A673 (cell line): ENCODE measurements at regions not wholly inside any gene's neighbourhood (a gene's known extent, or its start where the extent isn't known, plus 50 kb on each side); places are given as distances from the start of the nearest gene placed in this dataset.

Experiments
- BruUV-seq: library from RNA; stranded (reverse); fragments of 400-500 nt; replicated peaks from 2 replicates; lab custom pipeline; 2021; lab: Mats Ljungman, UMichigan
- CTCF ChIA-PET: fragments of 300-600 bp; sonication (Branson Sonifier 250); formaldehyde crosslinking; loops from one replicate; lab custom pipeline; 2022; ENCODE audit warnings: antibody characterized with exemption; lab: Charles Lee
- POLR2A ChIA-PET: fragments of 300-600 bp; sonication (Branson Sonifier 250); formaldehyde crosslinking; loops from one replicate; lab custom pipeline; 2022; ENCODE audit warnings: antibody characterized with exemption; ENCODE audit not compliant: low non-redundant PET; lab: Charles Lee
- DNase-seq: peaks from one replicate; pipeline ENCODE4 v3.0.0-alpha.2; 2015; ENCODE audit warnings: low spot score
- H3K27ac ChIP-seq: fragments of 200-600 bp; sonication (generic); 2 replicates; pipeline ENCODE4 v1.5.1; 2016; ENCODE audit warnings: mixed run types, low read depth, mild to moderate bottlenecking, mixed read lengths, antibody characterized with exemption, low read length; ENCODE audit not compliant: poor library complexity, severe bottlenecking
- H3K27me3 ChIP-seq: fragments of 200-600 bp; sonication (generic); replicated peaks from 2 replicates; pipeline ENCODE4 v1.6.1; 2017; ENCODE audit warnings: mixed run types, low read depth, mild to moderate bottlenecking, mixed read lengths, antibody characterized with exemption, low read length; ENCODE audit not compliant: insufficient read depth, poor library complexity
- H3K36me3 ChIP-seq: fragments of 200-600 bp; sonication (generic); 2 replicates; pipeline ENCODE4 v1.6.1; 2016; ENCODE audit warnings: mixed run types, mild to moderate bottlenecking, mixed read lengths, antibody characterized with exemption, low read length; ENCODE audit not compliant: insufficient read depth, poor library complexity, severe bottlenecking
- H3K4me1 ChIP-seq: fragments of 200-600 bp; sonication (generic); 2 replicates; pipeline ENCODE4 v1.6.1; 2017; ENCODE audit warnings: mixed run types, mild to moderate bottlenecking, mixed read lengths, antibody characterized with exemption, low read length; ENCODE audit not compliant: insufficient read depth, poor library complexity, severe bottlenecking
- H3K4me3 ChIP-seq: fragments of 200-600 bp; sonication (generic); 2 replicates; pipeline ENCODE4 v1.5.1; 2016; ENCODE audit warnings: low read depth, mixed run types, mild to moderate bottlenecking, mixed read lengths, low read length; ENCODE audit not compliant: poor library complexity, severe bottlenecking
- H3K9me3 ChIP-seq: fragments of 200-600 bp; sonication (generic); 2 replicates; pipeline ENCODE4 v1.6.1; 2016; ENCODE audit warnings: mixed run types, low read depth, mild to moderate bottlenecking, mixed read lengths, antibody characterized with exemption, low read length; ENCODE audit not compliant: poor library complexity, severe bottlenecking
- EZH2 ChIP-seq: fragments of 200-600 bp; sonication (generic); IDR thresholded peaks from 2 replicates; pipeline ENCODE4 v1.6.1; 2017; ENCODE audit warnings: borderline replicate concordance, low read depth, mild to moderate bottlenecking, mixed read lengths, antibody characterized with exemption, low read length; ENCODE audit not compliant: poor library complexity, severe bottlenecking
- intact Hi-C: fragments of 100-400 bp; cut with micrococcal nuclease; formaldehyde crosslinking; loops from one replicate; pipeline ENCODE4 v1.10.0; 2022; ENCODE audit not compliant: unreplicated experiment
- TF ChIP-seq, protein P1 (sequence below): fragments of 300-800, 200-600 bp; sonication (generic); conservative IDR thresholded peaks from 2 replicates; pipeline ENCODE4 v1.5.1; 2017; ENCODE audit warnings: low read depth, mild to moderate bottlenecking, antibody characterized with exemption, low read length, moderate library complexity, mixed read lengths

DNA sequence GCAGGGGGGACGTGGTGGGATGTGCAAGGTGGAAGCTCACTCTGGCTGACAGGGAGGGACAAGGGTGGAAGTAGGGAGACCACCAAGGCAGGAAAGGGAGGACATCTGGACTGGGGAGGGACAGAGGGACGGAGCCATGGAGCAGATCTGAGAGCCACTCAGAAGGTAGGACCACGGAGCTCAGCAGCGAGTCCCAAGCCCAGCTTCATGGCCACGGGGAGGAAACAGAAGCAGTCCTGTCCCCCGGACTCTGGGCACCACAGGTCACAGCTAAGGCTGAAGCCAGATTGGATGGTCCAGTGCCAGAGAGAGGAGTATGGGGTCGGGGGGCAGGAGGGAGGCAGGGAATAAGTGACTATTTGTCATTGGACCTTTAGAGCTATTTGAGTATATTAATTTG is 220.1 kb downstream of the TBC1D2B start:
- Histone ChIP-seq H3K27ac (no peak overlapping the region), H3K9me3 (no peaks in the 10 kb centered on the region), H3K4me3 (no peak overlapping the region), H3K27me3 (no peaks in the 10 kb centered on the region), H3K4me1 (peaks cover 2% of the 10 kb centered on the region), H3K36me3 (no peaks in the 10 kb centered on the region)
- BruUV-seq = no TSS peak
- TF ChIP-seq EZH2 = no peak
- TF ChIP-seq, protein P1, sequence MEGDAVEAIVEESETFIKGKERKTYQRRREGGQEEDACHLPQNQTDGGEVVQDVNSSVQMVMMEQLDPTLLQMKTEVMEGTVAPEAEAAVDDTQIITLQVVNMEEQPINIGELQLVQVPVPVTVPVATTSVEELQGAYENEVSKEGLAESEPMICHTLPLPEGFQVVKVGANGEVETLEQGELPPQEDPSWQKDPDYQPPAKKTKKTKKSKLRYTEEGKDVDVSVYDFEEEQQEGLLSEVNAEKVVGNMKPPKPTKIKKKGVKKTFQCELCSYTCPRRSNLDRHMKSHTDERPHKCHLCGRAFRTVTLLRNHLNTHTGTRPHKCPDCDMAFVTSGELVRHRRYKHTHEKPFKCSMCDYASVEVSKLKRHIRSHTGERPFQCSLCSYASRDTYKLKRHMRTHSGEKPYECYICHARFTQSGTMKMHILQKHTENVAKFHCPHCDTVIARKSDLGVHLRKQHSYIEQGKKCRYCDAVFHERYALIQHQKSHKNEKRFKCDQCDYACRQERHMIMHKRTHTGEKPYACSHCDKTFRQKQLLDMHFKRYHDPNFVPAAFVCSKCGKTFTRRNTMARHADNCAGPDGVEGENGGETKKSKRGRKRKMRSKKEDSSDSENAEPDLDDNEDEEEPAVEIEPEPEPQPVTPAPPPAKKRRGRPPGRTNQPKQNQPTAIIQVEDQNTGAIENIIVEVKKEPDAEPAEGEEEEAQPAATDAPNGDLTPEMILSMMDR = no peak
- DNase-seq = no peak
- CTCF ChIA-PET = no interaction called here
- intact Hi-C loops = no loop called here
- POLR2A ChIA-PET = no interaction called here

DNA sequence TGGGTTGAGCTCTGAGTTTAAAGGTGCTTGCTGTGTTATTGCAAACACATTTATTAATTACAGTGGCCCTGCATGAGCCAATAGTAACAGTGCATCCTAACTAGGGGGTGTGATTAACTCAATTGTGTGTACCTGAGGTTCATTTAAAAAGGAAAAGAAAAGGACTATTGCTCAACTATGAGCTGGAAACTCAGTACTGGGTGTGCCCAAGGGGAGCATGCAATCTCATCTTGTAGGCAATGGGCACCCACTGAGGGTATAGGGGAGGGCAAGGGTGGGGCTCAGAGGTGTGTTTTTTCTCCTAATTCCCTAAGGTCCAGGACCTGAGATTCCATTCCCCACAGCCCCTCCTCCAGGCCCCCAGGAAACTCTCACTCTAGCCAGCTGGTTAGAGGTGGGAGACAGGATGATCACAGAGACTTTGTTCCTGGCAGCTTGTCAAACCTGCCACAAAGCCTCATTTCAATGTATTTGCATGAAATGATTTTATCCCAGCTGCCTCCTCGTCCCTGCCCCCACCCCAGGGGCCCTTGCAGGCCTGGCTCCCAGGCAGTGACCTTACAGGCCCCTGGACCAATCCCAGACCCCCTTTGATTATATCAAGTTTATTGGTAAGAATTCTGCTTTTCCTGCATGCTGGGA is 220.7 kb downstream of the TBC1D2B start:
- ChIA-PET POLR2A (no interaction called here), CTCF (interaction anchor here (0.6 kb wide), 1 partner anchor 830 kb away, joined by 3 read pairs; no protein-coding TSS in a partner anchor)
- TF ChIP-seq EZH2 = no peak
- TF ChIP-seq, protein P1 = no peak
- no peak for DNase-seq
- Histone ChIP-seq H3K27ac (no peak overlapping the region), H3K9me3 (no peaks in the 10 kb centered on the region), H3K4me3 (no peak overlapping the region), H3K4me1 (peaks cover 6% of the 10 kb centered on the region), H3K36me3 (no peaks in the 10 kb centered on the region), H3K27me3 (no peaks in the 10 kb centered on the region)
- intact Hi-C loops = no loop called here
- BruUV-seq = no TSS peak

DNA sequence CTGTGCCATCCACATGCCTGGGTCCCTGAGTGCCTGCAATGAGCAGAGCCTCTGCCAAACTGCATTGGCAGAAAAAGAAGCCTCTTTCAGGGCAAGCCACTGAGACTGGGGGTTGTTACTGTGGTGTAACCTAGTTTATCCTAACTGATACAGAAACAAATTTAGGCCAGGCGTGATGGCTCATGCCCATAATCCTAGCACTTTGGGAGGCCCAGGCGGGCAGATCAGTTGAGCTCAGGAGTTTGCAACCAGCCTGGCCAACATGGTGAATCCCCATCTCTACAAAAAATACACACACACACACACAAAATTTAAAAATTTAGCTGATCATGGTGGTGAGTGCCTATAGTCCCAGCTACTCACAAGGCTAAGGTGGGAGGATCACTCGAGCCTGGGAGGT is 221.6 kb downstream of the TBC1D2B start:
- no TSS peak for BruUV-seq
- Histone ChIP-seq H3K27ac (no peak overlapping the region), H3K4me1 (peaks cover 9% of the 10 kb centered on the region), H3K36me3 (no peaks in the 10 kb centered on the region), H3K27me3 (no peaks in the 10 kb centered on the region), H3K4me3 (no peak overlapping the region), H3K9me3 (no peaks in the 10 kb centered on the region)
- intact Hi-C loops = no loop called here
- DNase-seq = no peak
- CTCF ChIA-PET = interaction anchor here (0.6 kb wide), 1 partner anchor 829 kb away, joined by 3 read pairs; no protein-coding TSS in a partner anchor
- POLR2A ChIA-PET = no interaction called here
- TF ChIP-seq, protein P1 = no peak
- no peak for TF ChIP-seq EZH2
